NT2/D1 (cell line): ENCODE measurements at regions not wholly inside any gene's neighbourhood (a gene's known extent, or its start where the extent isn't known, plus 50 kb on each side); places are given as distances from the start of the nearest gene placed in this dataset.

Experiments used
- YY1 ChIP-seq: IDR thresholded peaks from 2 replicates; pipeline ENCODE4 v1.6.1; 2011; ENCODE audit not compliant: insufficient read length, insufficient read depth
- ZNF274 ChIP-seq: IDR thresholded peaks from 2 replicates; pipeline ENCODE4 v1.6.1; 2011; ENCODE audit warnings: mild to moderate bottlenecking, low read depth, low read length

- TF ChIP-seq ZNF274 (no peak), YY1 (no peak)
Measured at GRCh38 chr3:159904911-159905310, 83.7 kb upstream of the IL12A start.
